Endometrium (tissue), 2 donors: ENCODE measurements at regions not wholly inside any gene's neighbourhood (a gene's known extent, or its start where the extent isn't known, plus 50 kb on each side); places are given as distances from the start of the nearest gene placed in this dataset.

ENCODE experiments used
- FAIRE-seq: peaks from 2 replicates; lab custom pipeline; 2012; peaks lifted over from hg19 to GRCh38; lab: Jason Lieb, UNC
- donor health status: control.
- donor health status: control.

DNA sequence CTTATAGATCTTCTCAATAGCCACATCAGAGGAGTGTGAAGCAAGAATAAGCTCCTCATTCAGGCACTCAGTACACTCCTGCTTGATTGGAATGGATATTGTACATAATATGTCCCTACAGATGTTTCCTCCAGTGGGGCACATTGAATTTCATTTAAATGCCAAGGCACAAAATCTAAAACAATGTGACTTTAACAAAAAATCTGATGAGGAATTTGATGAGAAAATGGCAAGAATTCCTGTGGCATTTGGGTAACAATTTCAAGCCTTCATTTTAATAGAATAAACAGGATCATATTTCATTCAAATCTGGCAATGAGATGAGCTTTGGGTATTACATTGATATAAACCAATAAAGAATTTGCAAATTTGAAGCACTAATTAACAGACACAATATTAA is 307.7 kb upstream of the PKN2 start:
- FAIRE-seq, result no peak

DNA sequence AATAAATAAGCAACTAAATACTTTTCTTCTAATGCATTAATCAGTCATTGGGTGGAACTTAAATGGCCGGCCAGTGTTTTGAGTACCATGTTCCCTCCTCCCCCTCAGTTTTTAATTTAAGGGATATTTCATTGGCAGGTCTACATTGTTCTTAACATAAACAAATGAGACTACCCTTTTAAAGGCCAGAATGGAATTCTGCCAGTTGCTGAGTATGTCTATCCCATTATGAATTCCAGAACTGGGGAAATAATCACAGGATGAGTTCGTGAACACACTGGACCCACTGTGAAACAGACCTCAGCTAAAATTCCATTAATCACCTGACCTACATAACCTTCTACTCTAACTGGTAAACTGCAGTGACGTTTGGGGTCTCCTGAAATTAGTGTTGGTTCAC is 305.5 kb upstream of the PKN2 start:
- FAIRE-seq, result no peak

DNA sequence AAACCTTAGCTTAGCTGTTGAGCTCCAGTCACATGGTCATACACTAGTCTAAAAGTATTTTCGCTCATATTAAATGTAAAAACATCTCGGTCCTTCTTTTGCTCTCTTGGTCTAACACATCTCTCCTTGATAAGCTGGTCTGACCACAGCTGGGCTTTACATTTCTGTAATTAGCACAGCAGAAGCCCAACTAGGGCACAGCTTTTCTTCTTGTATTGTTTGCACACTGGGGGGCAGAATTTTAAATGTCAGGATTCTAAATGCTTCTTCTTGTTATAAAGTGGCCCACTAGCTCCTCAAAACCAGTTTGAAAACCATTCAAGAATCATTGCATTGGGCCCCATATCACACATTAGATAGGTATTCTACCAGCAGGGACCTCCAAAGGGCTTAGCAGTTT is 289.1 kb upstream of the PKN2 start:
- FAIRE-seq, result no peak

DNA sequence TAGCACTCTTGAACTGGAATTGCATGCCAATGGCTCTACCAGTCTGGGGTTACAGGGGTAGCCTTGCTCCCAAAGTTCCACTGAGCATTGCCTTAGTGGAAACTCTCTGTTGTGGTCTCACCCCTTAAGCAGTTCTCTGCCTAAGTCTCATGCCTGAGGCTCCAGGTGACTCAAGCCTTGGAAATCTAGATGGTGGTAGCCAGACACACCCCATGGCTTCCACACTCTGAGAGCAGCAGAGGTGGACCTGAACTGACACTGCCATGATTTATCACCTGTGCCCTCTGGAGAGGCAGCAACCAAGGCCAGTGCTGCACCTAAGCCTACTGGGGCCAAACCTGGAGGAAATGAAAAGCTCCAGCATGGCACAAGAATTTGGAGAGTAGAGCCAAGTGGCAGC is 285.7 kb upstream of the PKN2 start:
- no peak for FAIRE-seq

DNA sequence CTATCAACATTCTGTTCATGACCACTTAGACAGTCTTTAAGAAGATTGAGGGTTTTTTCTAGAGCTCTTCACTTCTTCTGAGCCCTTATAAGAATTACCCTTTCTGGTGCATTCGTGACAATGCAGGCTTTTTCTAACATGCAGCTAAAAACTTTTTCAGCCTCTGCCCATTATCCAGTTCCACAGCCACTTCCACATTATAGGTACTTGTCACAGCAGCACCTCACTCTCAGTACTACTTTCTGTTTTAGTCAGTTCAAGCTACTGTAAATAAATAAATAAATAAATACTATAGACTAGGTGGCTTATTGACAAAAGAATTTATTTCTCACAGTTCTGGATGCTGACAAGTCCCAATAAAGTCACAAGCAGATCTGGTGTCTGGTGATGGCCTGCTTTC is 284.4 kb upstream of the PKN2 start:
- no peak for FAIRE-seq

DNA sequence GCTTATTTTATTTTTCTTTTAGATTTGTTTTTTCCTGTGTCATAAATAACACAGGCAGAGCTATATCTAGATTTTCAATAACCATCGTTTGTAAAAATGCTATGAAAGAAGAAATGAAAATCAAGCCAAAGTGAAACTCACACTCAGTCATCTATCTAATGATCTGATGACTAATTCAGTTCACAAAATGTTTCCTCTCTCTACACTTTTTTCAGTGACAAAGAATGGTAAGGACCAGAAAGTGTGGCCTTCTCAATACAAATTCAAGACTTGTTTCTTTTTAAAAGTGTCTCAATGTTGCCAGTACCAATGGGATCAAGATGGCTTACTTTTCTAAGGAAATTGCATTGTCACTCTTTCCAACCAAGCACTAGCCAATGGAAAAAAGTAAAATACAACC is 282.8 kb upstream of the PKN2 start:
- no peak for FAIRE-seq

DNA sequence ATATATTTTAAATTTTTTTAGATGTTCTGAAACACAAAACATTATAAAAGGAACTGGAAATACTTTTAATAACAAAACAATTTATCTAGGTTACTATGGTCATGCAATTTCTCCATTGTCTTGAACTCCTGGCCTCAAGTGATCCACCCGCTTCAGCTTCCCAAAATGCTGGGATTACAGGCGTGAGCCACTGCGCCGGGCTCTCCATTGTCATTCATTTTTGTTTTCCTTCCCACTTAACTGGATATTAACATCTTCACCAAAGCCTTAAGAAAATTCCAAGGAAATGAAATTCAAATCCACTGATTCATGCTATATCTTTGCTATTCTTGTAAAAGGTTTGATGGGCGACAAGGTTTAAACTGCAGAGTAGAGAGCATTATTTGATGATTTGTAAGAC is 279.5 kb upstream of the PKN2 start:
- no peak for FAIRE-seq

DNA sequence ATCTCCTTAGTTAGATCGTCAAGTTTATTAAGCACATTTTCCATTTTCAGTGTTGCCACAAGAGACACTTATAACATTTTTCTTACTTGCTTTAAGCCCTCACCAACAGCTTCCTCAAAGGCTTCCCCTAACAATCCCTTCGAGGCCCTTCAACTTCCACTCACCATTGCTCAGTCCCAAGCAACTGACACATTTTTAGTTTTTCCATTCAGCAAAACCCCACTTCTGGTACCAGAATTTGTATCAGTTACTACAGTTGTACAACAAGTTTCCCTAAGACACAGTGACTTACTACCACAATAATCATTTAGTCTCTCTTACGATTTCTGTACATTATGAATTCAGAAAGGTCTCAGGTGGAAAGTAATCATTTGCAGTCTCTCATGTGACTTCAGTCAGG is 276.8 kb upstream of the PKN2 start:
- no peak for FAIRE-seq

DNA sequence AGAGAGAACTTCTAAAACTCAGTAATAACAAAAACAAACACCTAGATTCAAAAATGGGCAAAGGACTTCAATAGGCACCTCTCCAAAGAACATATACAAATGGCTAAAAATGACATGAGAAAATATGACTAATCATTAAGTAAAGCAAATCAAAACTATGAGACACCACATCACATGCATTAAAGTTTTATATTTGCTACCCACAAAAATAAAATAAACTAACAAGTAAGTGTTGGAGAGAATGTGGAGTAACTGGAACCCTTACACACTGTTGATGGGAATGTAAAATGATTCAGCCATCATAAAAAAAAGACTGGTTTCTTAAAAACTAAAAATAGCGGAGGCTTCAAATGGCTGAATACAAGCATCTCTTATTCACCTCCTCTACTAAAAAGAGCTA is 262.1 kb upstream of the PKN2 start:
- FAIRE-seq, result no peak

DNA sequence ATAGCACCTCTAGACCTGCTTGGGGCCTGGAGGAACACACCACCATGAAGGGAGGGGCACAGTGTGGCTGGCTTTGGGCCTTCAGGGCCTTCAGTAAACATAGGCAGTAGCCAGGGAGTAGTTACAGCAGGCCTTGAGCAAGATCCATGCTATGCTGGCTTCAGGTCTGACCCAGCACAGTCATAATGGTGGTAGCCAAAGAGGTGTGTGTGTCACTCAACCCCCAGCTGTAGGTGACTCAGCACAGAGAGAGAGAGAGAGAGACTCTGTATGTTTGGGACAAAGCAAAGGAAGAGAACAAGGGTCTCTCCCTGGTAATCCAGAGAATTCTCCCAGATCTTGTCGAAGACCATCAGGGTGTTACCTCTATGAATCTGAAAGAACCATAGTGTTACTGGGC is 250.5 kb upstream of the PKN2 start:
- FAIRE-seq, result no peak

DNA sequence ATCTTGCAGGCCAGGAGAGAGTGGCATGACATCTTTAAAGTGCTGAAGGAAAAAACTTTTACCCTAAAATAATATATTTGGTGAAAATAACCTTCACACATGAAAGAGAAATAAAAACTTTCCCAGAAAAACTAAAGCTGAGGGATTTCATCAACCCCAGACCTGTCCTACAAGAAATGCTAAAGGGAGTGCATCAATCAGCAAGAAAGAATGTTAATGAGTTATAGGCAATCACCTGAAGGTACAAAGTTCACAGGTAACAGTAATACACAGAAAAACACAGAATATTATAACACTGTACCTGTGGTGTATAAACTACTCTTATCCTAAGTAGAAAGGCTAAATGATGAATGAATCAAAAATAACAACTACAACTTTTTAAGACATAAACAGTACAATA is 249.2 kb upstream of the PKN2 start:
- no peak for FAIRE-seq

DNA sequence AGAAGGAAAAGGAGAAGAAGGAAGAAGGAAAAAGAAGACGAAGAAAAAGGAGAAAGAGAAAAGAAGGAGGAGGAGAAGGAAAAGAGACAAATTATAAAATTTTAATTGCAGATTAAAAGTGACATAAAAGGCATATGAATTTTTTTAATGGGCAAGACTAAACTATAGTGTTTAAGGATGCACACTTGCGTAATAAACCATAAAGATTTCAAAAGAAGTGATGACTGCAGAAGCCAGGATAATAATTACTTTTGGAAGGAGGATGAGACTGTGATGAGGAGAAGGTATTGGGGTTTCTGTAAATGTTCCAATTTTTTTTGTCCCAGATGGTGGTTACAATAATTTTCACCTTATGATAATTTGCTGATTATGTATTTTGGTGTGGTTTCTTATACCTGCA is 243.1 kb upstream of the PKN2 start:
- no peak for FAIRE-seq

DNA sequence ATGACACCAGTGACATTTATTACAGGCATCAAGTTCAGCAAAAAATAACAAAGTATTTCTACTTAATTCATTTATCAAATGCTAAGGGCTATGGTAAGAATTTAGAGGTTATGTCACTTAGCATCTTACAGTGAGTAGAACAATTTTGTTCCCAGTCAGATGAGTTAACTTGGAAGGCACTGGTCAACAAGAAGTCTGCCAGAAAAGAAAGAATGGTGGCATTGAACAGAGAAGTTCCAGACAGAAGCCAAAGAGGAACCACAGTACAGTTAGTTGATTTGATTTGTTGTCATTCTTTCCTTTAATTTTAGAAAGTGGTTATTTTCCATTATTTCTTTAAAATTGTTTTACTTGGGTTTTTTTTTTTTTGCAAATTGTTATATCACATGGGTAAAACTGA is 232.2 kb upstream of the PKN2 start:
- FAIRE-seq, result no peak

DNA sequence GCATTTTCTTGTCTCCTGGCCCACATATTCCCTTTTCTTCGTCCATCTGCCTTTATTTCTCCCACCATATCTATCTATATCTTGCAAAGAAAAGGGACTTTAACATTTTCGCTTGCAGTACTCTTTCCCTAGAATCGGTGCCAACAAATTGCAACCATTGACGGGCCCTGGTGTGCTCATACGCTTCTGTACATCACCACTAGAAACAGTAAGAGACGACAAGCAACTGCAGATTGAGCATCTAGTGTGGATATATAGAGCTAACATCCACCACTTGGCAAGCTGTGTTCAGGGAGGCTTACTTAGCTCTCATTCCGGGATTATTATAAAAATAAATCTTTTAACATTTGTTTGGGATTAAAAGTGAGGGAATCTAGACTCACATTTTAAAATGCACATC is 230.8 kb upstream of the PKN2 start:
- FAIRE-seq, result no peak

DNA sequence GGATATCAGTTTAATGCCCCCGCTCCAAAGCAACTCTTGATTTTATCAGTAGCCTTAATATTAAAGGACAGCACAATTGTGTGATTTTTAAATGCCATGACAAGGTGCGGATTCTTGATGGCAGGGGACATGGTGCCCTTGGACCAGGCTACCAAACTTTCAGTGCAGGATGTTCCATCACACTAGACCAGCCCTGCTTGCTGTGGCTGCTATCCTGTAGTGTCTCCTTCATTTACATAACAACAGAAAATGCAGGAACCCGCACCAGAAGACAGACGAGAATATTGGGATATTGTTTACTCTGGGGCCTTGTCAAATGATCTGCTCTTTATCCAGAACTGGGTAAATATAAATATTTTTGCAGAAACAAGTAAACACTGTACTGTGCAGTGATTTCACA is 229.3 kb upstream of the PKN2 start:
- no peak for FAIRE-seq

DNA sequence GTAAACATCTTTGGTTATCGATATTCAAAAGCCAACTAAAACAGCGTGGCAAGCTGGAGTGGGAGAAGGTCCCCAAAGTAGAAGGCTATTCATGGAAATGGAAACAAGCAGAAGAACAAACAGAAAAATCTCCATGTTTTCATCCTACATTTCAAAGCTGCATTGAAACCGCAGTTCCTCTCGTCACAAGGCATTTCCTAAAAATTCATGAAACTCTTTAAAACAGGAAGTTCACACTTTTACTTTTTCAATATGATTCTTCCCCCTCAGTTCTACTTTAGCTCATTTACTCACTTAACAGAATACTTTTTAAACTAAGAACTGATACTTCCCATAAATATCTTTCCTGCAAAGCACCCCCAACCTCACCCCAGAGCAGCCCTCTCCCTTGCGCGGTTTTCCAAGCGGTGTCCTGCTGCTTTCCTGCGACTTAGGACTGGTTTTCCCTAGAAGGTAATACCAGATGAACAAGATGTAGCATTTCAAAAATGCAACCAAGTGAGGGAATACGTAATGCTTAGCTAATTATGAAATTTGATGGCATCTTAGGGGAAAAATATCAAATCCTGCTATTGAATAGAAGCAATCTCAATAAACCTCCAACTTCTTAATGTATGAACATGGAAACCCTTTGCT is 228.3 kb upstream of the PKN2 start:
- no peak for FAIRE-seq

DNA sequence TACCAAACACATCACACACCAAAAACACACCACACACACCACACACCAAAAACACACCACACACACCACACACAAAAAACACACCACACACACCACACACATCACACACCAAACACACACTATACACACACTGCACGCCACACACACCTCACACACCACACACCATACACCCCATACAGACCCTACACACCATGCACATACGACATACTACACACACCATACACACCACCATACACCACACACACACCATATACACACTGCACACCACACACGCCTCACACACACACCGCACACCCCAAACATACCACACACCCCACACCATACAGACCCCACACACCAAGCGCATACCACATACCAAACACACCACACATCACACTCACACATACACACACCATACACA is 226.9 kb upstream of the PKN2 start:
- FAIRE-seq, result no peak

DNA sequence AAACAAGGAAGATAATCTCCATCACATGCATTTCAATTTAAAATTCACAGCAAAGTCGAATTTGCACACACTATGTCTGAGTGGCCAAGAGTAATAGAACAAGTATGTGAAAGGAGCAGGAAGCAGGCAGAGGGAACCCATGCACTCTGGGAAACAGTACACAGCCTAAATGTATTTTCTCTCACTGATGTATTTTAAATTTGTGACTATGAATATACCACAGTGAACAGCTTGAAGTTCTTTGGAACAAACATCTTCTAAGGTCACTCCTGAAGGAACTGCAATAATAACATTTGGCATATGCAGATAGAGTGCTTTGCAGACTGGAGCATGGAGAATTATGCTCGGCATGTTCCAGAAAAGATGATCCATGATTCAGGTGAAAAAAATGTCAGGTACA is 223.1 kb upstream of the PKN2 start:
- no peak for FAIRE-seq

DNA sequence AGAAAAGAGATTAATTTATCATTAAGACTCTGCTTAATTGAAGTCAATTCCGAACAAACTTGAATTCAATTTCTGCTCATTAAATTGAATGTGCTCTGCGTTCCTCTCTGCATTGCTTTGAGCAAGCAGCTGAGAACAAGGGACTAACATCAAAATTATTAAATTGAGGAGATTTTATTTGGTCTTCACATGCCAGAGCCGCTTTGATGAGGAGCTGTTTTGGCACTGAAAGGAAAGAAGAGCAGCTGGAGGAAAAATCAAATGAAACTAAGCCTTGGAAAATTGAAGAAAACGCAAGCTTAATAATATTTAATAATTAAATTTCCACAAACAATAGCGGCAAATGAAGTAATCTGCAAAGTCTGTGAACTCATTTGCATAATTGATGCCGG is 222.0 kb upstream of the PKN2 start:
- no peak for FAIRE-seq

DNA sequence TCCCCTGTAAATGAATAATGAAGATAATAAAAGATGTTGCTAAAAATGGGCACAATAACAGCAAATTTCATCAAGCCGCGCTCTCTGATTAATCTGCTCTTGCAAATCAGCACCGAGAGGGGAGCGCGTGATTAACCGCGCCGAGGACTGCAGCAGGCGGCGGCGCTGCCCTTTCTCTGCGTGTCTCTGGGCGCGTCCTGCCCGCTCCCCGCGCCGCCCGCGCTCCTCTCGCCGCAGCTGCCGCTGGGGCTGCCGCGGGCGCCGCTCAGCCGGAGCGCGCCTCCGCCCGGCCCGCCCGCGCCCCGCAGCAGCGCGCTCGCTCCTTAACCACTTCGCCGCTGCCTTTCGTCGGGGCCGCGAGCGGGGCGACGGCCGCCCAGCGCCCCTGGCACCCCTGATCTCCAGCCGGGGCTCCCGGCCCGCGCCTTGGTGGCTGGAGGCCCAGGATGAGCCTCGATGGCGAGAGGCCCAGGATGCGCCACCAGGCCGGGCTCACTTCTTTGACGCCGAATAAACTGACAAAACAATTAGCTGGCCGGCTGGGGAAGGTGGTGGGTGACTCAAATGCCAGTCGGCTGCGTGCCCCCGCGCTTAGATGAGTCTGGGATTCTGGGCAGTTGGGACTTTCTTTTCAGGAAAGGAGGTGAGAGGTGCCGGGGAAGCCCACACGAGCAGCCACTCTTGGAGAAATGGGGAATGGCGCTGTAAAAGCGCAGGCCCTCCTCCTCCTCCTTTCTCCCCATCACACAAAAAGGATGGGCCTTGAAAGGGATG is 221.4 kb upstream of the PKN2 start:
- no peak for FAIRE-seq

DNA sequence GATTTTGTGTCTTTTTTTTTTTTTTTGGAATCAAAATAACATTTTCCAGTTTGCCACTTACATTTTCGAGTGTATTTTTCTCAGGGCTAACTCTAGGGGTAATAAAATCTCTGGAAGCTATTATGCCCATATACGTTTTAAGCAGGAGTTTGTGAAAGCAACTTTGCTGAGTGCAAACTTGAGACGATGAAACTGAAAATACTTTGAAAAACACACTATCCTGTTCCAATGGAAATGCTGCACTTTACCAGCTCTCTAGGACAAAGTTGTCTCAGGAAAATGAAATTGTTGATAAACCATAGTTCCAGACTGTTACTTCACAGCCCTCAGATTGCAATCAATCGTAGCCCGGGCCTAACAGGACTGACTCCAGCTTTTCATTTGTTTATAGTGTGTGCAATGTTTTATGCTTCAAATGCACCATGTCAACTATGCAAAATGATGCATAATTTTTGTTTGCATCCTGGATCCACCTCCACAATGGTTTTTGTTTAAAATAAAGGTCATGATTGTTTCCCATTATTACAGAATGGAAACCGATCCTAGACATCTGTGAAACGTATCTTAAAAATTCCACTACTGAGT is 220.6 kb upstream of the PKN2 start:
- no peak for FAIRE-seq

DNA sequence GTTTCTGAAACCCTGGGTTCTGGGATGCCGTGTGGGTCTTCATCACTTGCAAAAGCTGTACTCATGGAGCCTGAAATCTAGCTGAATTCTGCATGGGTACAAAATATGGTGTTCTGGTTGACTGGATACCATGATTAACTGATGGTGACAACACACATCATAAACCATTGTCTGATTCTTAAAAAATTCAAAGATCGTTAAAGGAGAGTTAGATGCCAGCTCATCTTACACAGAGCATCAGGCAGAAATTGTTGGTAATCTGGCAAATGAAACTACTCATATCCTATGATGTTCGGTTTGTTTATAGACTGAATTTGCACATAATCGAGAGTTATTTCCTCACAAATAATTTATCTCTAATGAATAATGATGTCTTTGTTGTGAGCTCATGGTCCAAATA is 218.1 kb upstream of the PKN2 start:
- FAIRE-seq, result no peak

DNA sequence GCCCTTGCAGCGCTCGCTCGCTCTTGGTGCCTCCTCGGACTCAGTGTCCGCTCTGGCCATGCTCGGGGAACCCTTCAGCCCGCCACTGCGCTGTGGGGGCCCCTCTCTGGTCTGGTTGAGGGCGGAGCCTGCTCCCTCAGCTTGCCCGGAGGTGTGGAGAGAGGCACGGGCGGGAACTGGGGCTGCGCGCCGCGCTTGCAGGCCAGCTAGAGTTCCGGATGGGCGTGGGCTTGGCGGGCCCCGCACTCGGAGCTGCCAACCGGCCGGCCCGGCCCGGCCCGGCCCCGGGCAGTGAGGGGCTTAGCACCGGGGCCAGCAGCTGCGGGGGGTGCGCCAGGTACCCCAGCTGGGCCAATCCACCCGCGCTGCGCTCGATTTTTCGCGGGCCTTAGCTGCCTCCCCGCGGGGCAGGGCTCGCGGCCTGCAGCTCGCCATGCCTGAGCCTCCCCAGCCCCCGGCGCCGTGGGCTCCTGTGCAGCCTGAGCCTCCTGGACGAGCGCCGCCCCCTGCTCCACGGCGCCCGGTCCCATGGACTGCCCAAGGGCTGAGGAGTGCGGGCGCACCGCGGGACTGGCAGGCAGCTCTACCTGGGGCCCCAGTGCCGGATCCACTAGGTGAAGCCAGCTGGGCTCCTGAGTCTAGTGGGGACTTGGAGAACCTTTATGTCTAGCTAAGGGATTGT is 217.0 kb upstream of the PKN2 start:
- FAIRE-seq, result no peak
